PFSK-1 (cell line): ENCODE measurements at regions not wholly inside any gene's neighbourhood (a gene's known extent, or its start where the extent isn't known, plus 50 kb on each side); places are given as distances from the start of the nearest gene placed in this dataset.

Experiments
- POLR2AphosphoS5 ChIP-seq: IDR thresholded peaks from 2 replicates; pipeline ENCODE4 v1.6.1; 2012; ENCODE audit warnings: low read depth, mild to moderate bottlenecking, control low read depth, low read length, moderate library complexity
- REST ChIP-seq, 2 experiments: IDR thresholded peaks; 2 replicates each; pipeline versions ENCODE4 v1.6.1 to v1.8.0; 2011 to 2012; ENCODE audit warnings: low read depth in 2 of 2, low read length in 2 of 2, control low read depth in 1 of 2, inconsistent platforms in 1 of 2, mild to moderate bottlenecking in 1 of 2, moderate library complexity in 1 of 2; ENCODE audit not compliant: insufficient read depth in 1 of 2
- SIN3A ChIP-seq: IDR thresholded peaks from 2 replicates; pipeline ENCODE4 v1.6.1; 2012; ENCODE audit warnings: mild to moderate bottlenecking, low read length, moderate library complexity, borderline replicate concordance; ENCODE audit not compliant: insufficient read depth
- TAF1 ChIP-seq: IDR thresholded peaks from 2 replicates; pipeline ENCODE4 v1.6.1; 2012; ENCODE audit warnings: low read length, control low read depth, borderline replicate concordance; ENCODE audit not compliant: insufficient read depth

DNA sequence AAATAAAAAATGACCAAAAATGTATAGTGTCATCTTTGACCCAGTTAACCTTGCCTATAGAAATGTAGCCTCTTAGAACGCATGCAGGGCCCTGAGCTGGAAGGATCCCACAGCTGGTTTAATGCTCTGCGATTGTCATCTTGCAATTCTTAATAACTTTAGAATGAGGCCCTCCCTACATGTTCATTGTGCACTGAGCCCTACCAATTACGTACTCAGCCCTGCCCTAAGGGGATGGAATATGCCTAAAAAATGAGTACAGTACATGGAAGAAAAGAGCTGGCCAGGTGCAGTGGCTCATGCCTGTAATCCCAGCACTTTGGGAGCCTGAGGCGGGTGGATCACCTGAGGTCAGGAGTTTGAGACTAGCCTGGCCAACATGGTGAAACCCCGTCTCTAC lies 57.8 kb upstream of the BCAR3 start:
- TF ChIP-seq POLR2AphosphoS5 (no peak), SIN3A (no peak), REST (IDR thresholded peaks at IDR 0.05; ENCODE audit: insufficient read depth in 1 of 2, low read depth in 2 of 2, low read length in 2 of 2) (no peak), TAF1 (no peak)
